Glutamatergic neuron (in vitro differentiated cells): ENCODE measurements at regions not wholly inside any gene's neighbourhood (a gene's known extent, or its start where the extent isn't known, plus 50 kb on each side); places are given as distances from the start of the nearest gene placed in this dataset.
"Not testable (repeated sequence)": the region's sequence is repeated elsewhere in the genome, so short reads cannot be mapped to it uniquely, and the experiment has no call there.

Source experiments
- DNase-seq: peaks from one replicate; pipeline ENCODE4 v3.0.0; 2022
- H3K27ac Mint-ChIP-seq: one replicate; pipeline ENCODE4 v1.8.0; 2020; ENCODE audit warnings: mild to moderate bottlenecking, mixed read lengths, inconsistent platforms; ENCODE audit not compliant: unreplicated experiment
- H3K27me3 Mint-ChIP-seq: one replicate; pipeline ENCODE4 v1.8.0; 2020; ENCODE audit warnings: mild to moderate bottlenecking, moderate library complexity, mixed read lengths, inconsistent platforms; ENCODE audit not compliant: unreplicated experiment
- H3K36me3 Mint-ChIP-seq: one replicate; pipeline ENCODE4 v1.8.0; 2020; ENCODE audit warnings: mild to moderate bottlenecking, mixed read lengths, inconsistent platforms; ENCODE audit not compliant: unreplicated experiment
- H3K4me1 Mint-ChIP-seq: one replicate; pipeline ENCODE4 v1.8.0; 2020; ENCODE audit warnings: mild to moderate bottlenecking, low read depth, mixed read lengths, inconsistent platforms; ENCODE audit not compliant: unreplicated experiment
- H3K4me3 Mint-ChIP-seq: one replicate; pipeline ENCODE4 v1.8.0; 2020; ENCODE audit warnings: mild to moderate bottlenecking, mixed read lengths, inconsistent platforms; ENCODE audit not compliant: unreplicated experiment
- H3K9me3 Mint-ChIP-seq: one replicate; pipeline ENCODE4 v1.8.0; 2020; ENCODE audit warnings: mild to moderate bottlenecking, moderate library complexity, mixed read lengths, inconsistent platforms; ENCODE audit not compliant: unreplicated experiment
- TF ChIP-seq, protein P1 (sequence below): fragments of 200-600 bp; sonication (generic); IDR thresholded peaks from one replicate; pipeline ENCODE4 v1.5.0; 2021; ENCODE audit not compliant: partially characterized antibody, unreplicated experiment

DNA sequence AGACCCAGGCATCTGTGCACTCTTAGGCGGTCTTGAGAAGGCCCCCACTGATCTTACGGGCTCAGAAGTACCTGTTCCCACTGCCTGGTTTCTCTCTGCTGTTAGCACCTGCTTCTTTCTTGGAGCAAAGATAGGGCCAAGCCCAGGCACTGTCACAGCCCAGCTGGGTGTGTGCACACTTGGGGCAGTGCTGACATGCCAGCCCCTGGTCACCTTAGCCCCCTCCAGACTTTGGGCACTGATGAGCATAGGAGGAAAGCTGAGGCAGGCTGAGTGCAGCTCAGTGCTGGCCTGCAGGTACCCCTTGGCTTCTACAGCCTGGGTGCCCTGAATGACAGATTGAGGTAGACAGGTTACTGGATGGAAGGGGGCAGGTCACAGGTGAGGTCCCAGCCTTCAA, 105.7 kb upstream of the AHI1 start:
- no peak overlapping the region for H3K4me3 Mint-ChIP-seq
- TF ChIP-seq, protein P1, sequence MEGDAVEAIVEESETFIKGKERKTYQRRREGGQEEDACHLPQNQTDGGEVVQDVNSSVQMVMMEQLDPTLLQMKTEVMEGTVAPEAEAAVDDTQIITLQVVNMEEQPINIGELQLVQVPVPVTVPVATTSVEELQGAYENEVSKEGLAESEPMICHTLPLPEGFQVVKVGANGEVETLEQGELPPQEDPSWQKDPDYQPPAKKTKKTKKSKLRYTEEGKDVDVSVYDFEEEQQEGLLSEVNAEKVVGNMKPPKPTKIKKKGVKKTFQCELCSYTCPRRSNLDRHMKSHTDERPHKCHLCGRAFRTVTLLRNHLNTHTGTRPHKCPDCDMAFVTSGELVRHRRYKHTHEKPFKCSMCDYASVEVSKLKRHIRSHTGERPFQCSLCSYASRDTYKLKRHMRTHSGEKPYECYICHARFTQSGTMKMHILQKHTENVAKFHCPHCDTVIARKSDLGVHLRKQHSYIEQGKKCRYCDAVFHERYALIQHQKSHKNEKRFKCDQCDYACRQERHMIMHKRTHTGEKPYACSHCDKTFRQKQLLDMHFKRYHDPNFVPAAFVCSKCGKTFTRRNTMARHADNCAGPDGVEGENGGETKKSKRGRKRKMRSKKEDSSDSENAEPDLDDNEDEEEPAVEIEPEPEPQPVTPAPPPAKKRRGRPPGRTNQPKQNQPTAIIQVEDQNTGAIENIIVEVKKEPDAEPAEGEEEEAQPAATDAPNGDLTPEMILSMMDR, result no peak
- peaks cover 3% of the 10 kb centered on the region for H3K4me1 Mint-ChIP-seq
- peaks cover 2% of the 10 kb centered on the region for H3K27me3 Mint-ChIP-seq
- H3K9me3 Mint-ChIP-seq, result no peaks in the 10 kb centered on the region
- no peaks in the 10 kb centered on the region for H3K36me3 Mint-ChIP-seq
- no peak overlapping the region for H3K27ac Mint-ChIP-seq
- no peak for DNase-seq

DNA sequence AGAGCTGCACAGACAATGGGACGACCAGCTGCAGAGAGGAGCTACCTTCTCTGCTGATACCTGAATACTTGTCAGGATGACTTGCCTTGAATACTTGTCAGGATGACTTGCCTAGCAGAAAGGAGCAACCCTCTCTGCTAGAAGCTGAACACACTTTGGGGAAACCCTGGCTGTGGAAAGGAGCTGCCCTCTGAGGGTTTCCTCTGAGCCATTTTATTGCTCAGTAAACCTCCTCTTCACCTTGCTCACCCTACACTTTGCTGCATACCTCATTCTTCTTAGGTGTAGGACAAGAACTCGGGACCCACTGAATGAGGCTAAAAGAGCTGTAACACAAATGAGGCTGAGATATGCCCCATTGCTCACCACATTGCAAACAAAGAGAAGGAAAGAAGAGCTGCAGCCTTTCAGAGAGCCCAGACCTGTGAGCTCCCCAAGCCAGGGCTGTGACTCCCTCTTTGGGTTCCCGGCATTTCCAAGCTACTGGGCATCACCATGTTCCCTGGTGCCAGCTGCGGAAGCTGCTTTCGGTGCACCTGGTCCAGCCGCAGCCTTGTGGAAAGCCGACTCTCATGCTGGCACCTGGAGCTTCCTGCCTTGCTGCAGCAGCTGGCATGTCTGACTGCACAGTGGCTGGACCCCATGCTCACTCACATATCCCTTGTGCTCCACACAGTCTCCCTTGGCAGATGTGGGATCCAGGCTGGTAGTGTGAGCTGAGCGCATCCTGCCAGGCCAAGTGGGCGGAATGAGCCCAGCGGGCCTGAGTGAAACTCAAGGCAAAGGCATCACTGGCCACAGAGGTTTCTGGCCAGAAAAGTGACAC, 106.7 kb upstream of the AHI1 start:
- Mint-ChIP-seq H3K4me3 (no peak overlapping the region), H3K9me3 (no peaks in the 10 kb centered on the region), H3K4me1 (peaks cover 3% of the 10 kb centered on the region), H3K27me3 (peaks cover 2% of the 10 kb centered on the region), H3K27ac (no peak overlapping the region), H3K36me3 (no peaks in the 10 kb centered on the region)
- TF ChIP-seq, protein P1, result no peak
- no peak for DNase-seq

DNA sequence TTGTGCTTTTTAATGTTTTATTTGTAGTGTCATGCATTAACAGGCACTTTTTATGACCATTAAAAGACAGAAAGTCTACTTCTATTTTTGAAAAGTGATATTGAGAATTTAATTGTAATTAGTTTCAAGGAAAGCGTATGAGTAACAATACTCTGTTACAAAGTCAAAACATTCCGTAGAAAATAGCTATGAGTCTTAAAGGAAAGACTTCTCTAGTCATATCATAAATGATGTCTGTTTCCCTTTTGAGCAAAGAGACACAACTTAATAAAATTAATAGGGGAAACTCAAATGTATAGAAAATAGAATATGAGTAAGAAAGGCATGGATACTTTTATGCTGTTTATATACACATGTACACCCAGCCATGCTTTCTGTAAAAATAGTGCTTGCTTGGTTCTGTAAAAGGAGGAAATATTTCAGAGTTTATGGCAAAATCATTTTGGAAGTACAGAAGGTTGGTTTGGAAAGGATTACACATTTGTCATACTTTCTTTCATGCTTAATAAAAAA, 107.8 kb upstream of the AHI1 start:
- Mint-ChIP-seq H3K4me1 (peaks cover under 1% of the 10 kb centered on the region), H3K4me3 (no peak overlapping the region), H3K27me3 (no peaks in the 10 kb centered on the region), H3K27ac (no peak overlapping the region), H3K36me3 (no peaks in the 10 kb centered on the region), H3K9me3 (no peaks in the 10 kb centered on the region)
- TF ChIP-seq, protein P1, result no peak
- DNase-seq, result no peak

DNA sequence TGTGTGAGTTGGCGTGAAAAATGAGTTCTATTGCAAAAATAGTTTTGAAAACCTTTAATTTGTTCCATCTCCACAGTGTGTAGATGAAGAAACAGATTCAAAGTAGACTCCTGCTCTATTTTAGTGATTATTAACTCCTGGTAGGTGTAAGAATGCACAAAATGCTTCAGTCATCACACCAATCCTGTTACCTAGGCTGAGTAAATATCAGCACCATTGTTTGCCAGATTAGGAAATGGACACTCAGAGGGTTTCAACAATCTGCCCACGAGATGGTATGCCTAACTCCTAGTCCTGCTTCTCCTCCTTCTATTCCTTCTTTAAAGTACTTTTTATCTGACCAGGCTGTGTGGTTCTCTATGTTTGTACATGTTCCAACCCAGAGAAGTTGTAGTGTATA, 108.9 kb upstream of the AHI1 start:
- Mint-ChIP-seq H3K27ac (no peak overlapping the region), H3K27me3 (no peaks in the 10 kb centered on the region), H3K4me1 (no peaks in the 10 kb centered on the region), H3K4me3 (no peak overlapping the region), H3K9me3 (no peaks in the 10 kb centered on the region), H3K36me3 (no peaks in the 10 kb centered on the region)
- TF ChIP-seq, protein P1, result no peak
- DNase-seq, result no peak

DNA sequence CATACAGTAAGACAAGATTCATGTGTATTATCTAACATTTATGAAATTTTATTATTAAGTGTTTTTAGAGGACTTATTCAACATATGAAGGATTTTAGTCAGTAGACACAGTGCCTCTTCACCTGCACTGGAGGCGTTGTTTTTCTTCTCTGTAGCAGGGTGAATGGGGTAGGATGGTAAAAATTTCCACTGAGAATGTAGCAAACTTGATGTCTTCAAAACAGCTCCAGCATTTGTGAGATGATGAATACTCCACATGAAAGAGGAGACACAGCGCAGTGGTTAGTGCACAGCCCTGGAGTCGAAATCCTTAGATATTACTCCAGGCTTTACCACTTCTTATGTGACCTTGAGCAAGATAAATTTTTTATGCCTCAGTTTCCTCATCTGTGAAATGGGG, 110.5 kb upstream of the AHI1 start:
- Mint-ChIP-seq H3K27me3 (no peaks in the 10 kb centered on the region), H3K27ac (no peak overlapping the region), H3K36me3 (no peaks in the 10 kb centered on the region), H3K9me3 (no peaks in the 10 kb centered on the region), H3K4me1 (no peaks in the 10 kb centered on the region), H3K4me3 (no peak overlapping the region)
- DNase-seq, result no peak
- TF ChIP-seq, protein P1, result no peak

DNA sequence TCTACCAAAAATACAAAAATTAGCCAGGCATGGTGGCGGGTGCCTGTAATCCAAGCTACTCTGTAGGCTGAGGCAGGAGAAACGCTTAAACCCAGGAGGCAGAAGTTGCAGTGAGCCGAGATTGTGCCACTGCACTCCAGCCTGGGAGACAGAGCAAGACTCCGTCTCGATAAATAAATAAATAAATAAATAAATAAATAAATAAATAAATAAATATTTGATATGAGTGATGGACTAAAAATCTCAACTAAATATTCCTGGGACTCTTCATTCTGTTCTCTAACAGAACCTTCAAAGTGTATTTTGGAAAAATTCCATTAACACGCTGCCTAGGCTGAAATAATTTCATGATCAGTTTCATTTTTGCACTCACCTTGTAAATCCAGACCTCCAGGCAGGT, 112.7 kb upstream of the AHI1 start:
- H3K4me3 Mint-ChIP-seq, H3K27ac Mint-ChIP-seq, H3K36me3 Mint-ChIP-seq, DNase-seq, H3K9me3 Mint-ChIP-seq, H3K27me3 Mint-ChIP-seq, H3K4me1 Mint-ChIP-seq: not testable (repeated sequence)
